ENCODE measurements at regions not wholly inside any gene's neighbourhood (a gene's known extent, or its start where the extent isn't known, plus 50 kb on each side); places are given as distances from the start of the nearest gene placed in this dataset.

DNA sequence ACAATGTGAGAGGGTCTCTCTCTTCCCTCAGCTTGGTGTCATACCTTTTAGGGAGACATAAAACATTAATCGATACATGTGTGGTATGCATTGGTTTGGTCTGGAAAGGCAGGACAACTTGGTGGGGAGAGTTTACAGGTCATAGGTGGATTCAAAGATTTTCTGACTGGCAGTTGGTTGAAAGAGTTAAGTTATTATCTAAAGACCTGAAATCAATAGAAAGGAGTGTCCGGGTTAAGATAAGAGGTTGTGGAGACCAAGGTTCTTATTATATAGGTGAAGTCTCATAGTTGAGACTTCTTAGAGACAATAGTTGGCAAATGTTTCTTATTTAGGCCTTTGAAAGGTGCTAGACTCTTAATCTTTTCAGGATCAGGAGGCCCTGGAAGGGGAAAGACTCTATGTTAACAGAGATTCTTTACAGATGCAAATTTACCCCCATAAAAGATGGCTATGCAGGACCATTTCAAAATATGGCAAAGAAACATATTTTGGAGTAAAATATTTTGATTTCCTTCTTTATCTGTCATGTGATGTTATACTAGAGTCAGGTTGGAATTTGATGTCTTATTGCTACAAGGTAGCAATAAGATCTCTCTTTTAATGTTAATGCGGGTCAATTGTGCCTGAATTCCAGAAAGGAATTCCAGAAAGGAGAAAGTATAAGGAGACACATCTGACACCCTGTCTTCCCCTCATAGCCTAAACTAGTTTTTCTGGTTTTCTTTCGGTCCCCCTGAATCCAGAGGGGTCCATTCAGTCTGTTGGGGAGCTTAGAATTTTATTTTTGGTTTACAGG, 59.2 kb upstream of the RCBTB2 start:
- Histone ChIP-seq H3K36me3 (no peaks in the 10 kb centered on the region), H3K27ac (no peak overlapping the region), H3K9me3 (no peaks in the 10 kb centered on the region), H3K4me3 (no peak overlapping the region), H3K27me3 (no peaks in the 10 kb centered on the region), H3K4me1 (no peaks in the 10 kb centered on the region)
- intact Hi-C loops (cut with DNase I; ENCODE audit: low total_unique reads), result no loop called here
- TF ChIP-seq CTCF (IDR thresholded peaks at IDR 0.05) (no peak), POLR2A (IDR thresholded peaks at IDR 0.05) (no peak)
- DNase-seq, result no peak

DNA sequence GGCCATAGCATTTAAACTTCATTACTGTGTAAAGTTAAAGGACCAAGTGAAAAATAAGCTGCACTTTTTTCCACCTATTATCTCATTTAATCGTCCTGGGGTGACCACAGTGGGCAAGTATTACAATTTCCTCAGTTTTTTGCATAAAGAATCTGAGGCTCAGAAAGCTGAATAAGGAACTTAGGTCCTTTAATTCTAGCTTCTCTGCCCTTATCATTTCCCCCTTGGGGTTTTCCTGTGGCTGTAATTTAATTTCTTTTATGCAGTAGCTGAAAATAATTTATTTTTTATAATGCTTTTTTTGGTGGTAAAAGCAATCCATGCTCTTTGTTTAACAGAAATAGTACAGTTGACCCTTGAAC, 59.8 kb upstream of the RCBTB2 start:
- TF ChIP-seq POLR2A (IDR thresholded peaks at IDR 0.05) (no peak), CTCF (IDR thresholded peaks at IDR 0.05) (no peak)
- no peak overlapping the region for H3K4me3 ChIP-seq
- H3K27ac ChIP-seq, result no peak overlapping the region
- H3K27me3 ChIP-seq, result no peaks in the 10 kb centered on the region
- no peaks in the 10 kb centered on the region for H3K9me3 ChIP-seq
- no peaks in the 10 kb centered on the region for H3K4me1 ChIP-seq
- DNase-seq, result no peak
- intact Hi-C loops (cut with DNase I; ENCODE audit: low total_unique reads), result no loop called here
- H3K36me3 ChIP-seq, result no peaks in the 10 kb centered on the region

GRCh38 chr13:48593536-48593935, 60.2 kb upstream of the CYSLTR2 start:
- intact Hi-C loops (cut with DNase I; ENCODE audit: low total_unique reads), result no loop called here
- H3K9me3 ChIP-seq, result no peaks in the 10 kb centered on the region
- no peaks in the 10 kb centered on the region for H3K27me3 ChIP-seq
- H3K36me3 ChIP-seq, result no peaks in the 10 kb centered on the region
- H3K4me3 ChIP-seq, result no peak overlapping the region
- no peak overlapping the region for H3K27ac ChIP-seq
- TF ChIP-seq POLR2A (IDR thresholded peaks at IDR 0.05) (no peak), CTCF (IDR thresholded peaks at IDR 0.05) (no peak)
- DNase-seq, result no peak
- no peaks in the 10 kb centered on the region for H3K4me1 ChIP-seq

- Histone ChIP-seq H3K36me3 (no peaks in the 10 kb centered on the region), H3K4me1 (no peaks in the 10 kb centered on the region), H3K4me3 (no peak overlapping the region), H3K9me3 (no peaks in the 10 kb centered on the region), H3K27me3 (no peaks in the 10 kb centered on the region), H3K27ac (no peak overlapping the region)
- intact Hi-C loops (cut with DNase I; ENCODE audit: low total_unique reads), result no loop called here
- no peak for TF ChIP-seq POLR2A (IDR thresholded peaks at IDR 0.05)
- TF ChIP-seq CTCF (IDR thresholded peaks at IDR 0.05), result no peak
- DNase-seq, result no peak
These were observed 59.5 kb upstream of the CYSLTR2 start for GRCh38 chr13:48594096-48594815.
